IMR-90 (cell line): ENCODE measurements at regions not wholly inside any gene's neighbourhood (a gene's known extent, or its start where the extent isn't known, plus 50 kb on each side); places are given as distances from the start of the nearest gene placed in this dataset.

ENCODE experiments used
- ATAC-seq: fragments of 200-7000 bp; cut with Tn5 transposase; 2 replicates; pipeline ENCODE4 v1.9.1; 2020; ENCODE audit warnings: low read depth, mild to moderate bottlenecking, moderate library complexity
- BruUV-seq: library from RNA; stranded (reverse); fragments of 400-500 nt; replicated peaks from 2 replicates; lab custom pipeline; 2021; lab: Mats Ljungman, UMichigan
- CTCF ChIA-PET: fragments of 300-600 bp; formaldehyde crosslinking; extraction: SDS; loops from one replicate; lab custom pipeline; 2021; ENCODE audit warnings: antibody characterized with exemption; lab: Yijun Ruan, JAX
- POLR2A ChIA-PET: fragments of 300-600 bp; sonication (Branson Sonifier 250); formaldehyde crosslinking; loops from one replicate; lab custom pipeline; 2022; ENCODE audit warnings: antibody characterized with exemption; ENCODE audit not compliant: unreplicated experiment; lab: Charles Lee
- DNase-seq: peaks from one replicate; pipeline ENCODE4 v3.0.0; 2013
- H2AFZ ChIP-seq: replicated peaks from 2 replicates; pipeline ENCODE3; 2013; ENCODE audit warnings: low read length, mild to moderate bottlenecking; ENCODE audit not compliant: poor library complexity
- H2AK5ac ChIP-seq: 2 replicates; pipeline ENCODE4 v1.6.1; 2013; ENCODE audit warnings: low read depth, low read length, inconsistent platforms
- H2AK9ac ChIP-seq: replicated peaks from 2 replicates; pipeline ENCODE3; 2013; ENCODE audit warnings: mild to moderate bottlenecking, low read depth, low read length, moderate library complexity; ENCODE audit not compliant: poor library complexity
- H2BK120ac ChIP-seq: 2 replicates; pipeline ENCODE4 v1.6.1; 2013; ENCODE audit warnings: low read depth, low read length, inconsistent platforms
- H2BK15ac ChIP-seq: 3 replicates; pipeline ENCODE4 v1.6.1; 2013; ENCODE audit warnings: low read depth, low read length, inconsistent platforms
- H2BK20ac ChIP-seq: 2 replicates; pipeline ENCODE4 v1.6.1; 2013; ENCODE audit warnings: low read depth, mild to moderate bottlenecking, inconsistent platforms, low read length, moderate library complexity
- H2BK5ac ChIP-seq: 2 replicates; pipeline ENCODE4 v1.6.1; 2013; ENCODE audit warnings: mild to moderate bottlenecking, low read depth, low read length, inconsistent platforms; ENCODE audit not compliant: poor library complexity, severe bottlenecking
- H3K14ac ChIP-seq: replicated peaks from 2 replicates; pipeline ENCODE4 v1.6.1; 2013; ENCODE audit warnings: low read depth, low read length, inconsistent platforms
- H3K18ac ChIP-seq: 2 replicates; pipeline ENCODE4 v1.6.1; 2013; ENCODE audit warnings: low read depth, low read length, control low read depth
- H3K23ac ChIP-seq: 2 replicates; pipeline ENCODE4 v1.6.1; 2013; ENCODE audit warnings: low read depth, low read length, inconsistent platforms
- H3K27ac ChIP-seq: 2 replicates; pipeline ENCODE4 v1.5.1; 2013; ENCODE audit warnings: mild to moderate bottlenecking, control low read depth, low read length; ENCODE audit not compliant: insufficient read depth
- H3K27me3 ChIP-seq: 2 replicates; pipeline ENCODE4 v1.6.1; 2013; ENCODE audit warnings: low read length; ENCODE audit not compliant: control insufficient read depth, insufficient read depth
- H3K36me3 ChIP-seq: 2 replicates; pipeline ENCODE4 v1.6.1; 2013; ENCODE audit warnings: low read length, mixed read lengths; ENCODE audit not compliant: control insufficient read depth, insufficient read depth
- H3K4ac ChIP-seq: 2 replicates; pipeline ENCODE4 v1.6.1; 2013; ENCODE audit warnings: low read depth, low read length, inconsistent platforms
- H3K4me1 ChIP-seq: 2 replicates; pipeline ENCODE4 v1.6.1; 2013; ENCODE audit warnings: low read length, mixed read lengths; ENCODE audit not compliant: control insufficient read depth, insufficient read depth
- H3K4me2 ChIP-seq: 2 replicates; pipeline ENCODE4 v1.6.1; 2013; ENCODE audit warnings: low read depth, mild to moderate bottlenecking, control low read depth, low read length, moderate library complexity
- H3K4me3 ChIP-seq: 2 replicates; pipeline ENCODE4 v1.5.1; 2013; ENCODE audit warnings: low read depth, mild to moderate bottlenecking, control low read depth, low read length, moderate library complexity; ENCODE audit not compliant: insufficient read depth
- H3K56ac ChIP-seq: 2 replicates; pipeline ENCODE4 v1.6.1; 2013; ENCODE audit warnings: low read length, inconsistent platforms; ENCODE audit not compliant: insufficient read depth; ENCODE audit errors: extremely low read depth
- H3K79me1 ChIP-seq, 2 experiments: 2 replicates each; pipeline ENCODE4 v1.6.1; 2013; ENCODE audit warnings: low read length in 2 of 2, inconsistent platforms in 1 of 2, low read depth in 1 of 2
- H3K9ac ChIP-seq: 2 replicates; pipeline ENCODE4 v1.6.1; 2013; ENCODE audit warnings: low read depth, low read length, control low read depth
- H3K9me1 ChIP-seq: 2 replicates; pipeline ENCODE4 v1.6.1; 2013; ENCODE audit warnings: low read length, inconsistent platforms; ENCODE audit not compliant: insufficient read depth
- H3K9me3 ChIP-seq: 2 replicates; pipeline ENCODE4 v1.6.1; 2013; ENCODE audit warnings: low read length; ENCODE audit not compliant: control insufficient read depth, insufficient read depth
- H4K20me1 ChIP-seq: 2 replicates; pipeline ENCODE4 v1.6.1; 2013; ENCODE audit warnings: low read length, inconsistent platforms; ENCODE audit not compliant: insufficient read depth
- H4K5ac ChIP-seq: 2 replicates; pipeline ENCODE4 v1.6.1; 2013; ENCODE audit warnings: mild to moderate bottlenecking, low read depth, low read length, control low read depth
- H4K8ac ChIP-seq, 2 experiments: 2 replicates each; pipeline ENCODE4 v1.6.1; 2013; ENCODE audit warnings: low read depth in 2 of 2, low read length in 2 of 2, control low read depth in 1 of 2, inconsistent platforms in 1 of 2
- H4K91ac ChIP-seq: 2 replicates; pipeline ENCODE4 v1.6.1; 2013; ENCODE audit warnings: low read depth, low read length, inconsistent platforms; ENCODE audit not compliant: insufficient read depth
- CHD1 ChIP-seq: IDR thresholded peaks from 2 replicates; pipeline ENCODE4 v1.6.1; 2012; ENCODE audit warnings: low read depth, low read length, improper control_type of control experiment
- CTCF ChIP-seq: conservative IDR thresholded peaks from 2 replicates; pipeline ENCODE4 v1.5.1; 2012; ENCODE audit warnings: mild to moderate bottlenecking, low read depth, low read length, improper control_type of control experiment
- ELK1 ChIP-seq: fragments of 150-350 bp; IDR thresholded peaks from 2 replicates; pipeline ENCODE4 v1.6.1; 2016; ENCODE audit warnings: low read depth, mild to moderate bottlenecking, low read length, moderate library complexity, borderline replicate concordance
- FOS ChIP-seq: fragments of 150-350 bp; IDR thresholded peaks from 2 replicates; pipeline ENCODE4 v1.6.1; 2016; ENCODE audit warnings: low read depth, low read length
- MAFK ChIP-seq: IDR thresholded peaks from 2 replicates; pipeline ENCODE4 v1.6.1; 2012; ENCODE audit warnings: low read depth, low read length, improper control_type of control experiment
- NFE2L2 ChIP-seq: fragments of 150-350 bp; IDR thresholded peaks from 2 replicates; pipeline ENCODE4 v1.6.1; 2016; ENCODE audit warnings: low read depth, mild to moderate bottlenecking, low read length
- POLR2A ChIP-seq: IDR thresholded peaks from 2 replicates; pipeline ENCODE4 v1.6.1; 2012; ENCODE audit warnings: mild to moderate bottlenecking, low read depth, low read length
- RFX5 ChIP-seq: IDR thresholded peaks from 2 replicates; pipeline ENCODE4 v1.8.0; 2012; ENCODE audit warnings: low read depth, mild to moderate bottlenecking, low read length, moderate library complexity
- WGBS, 2 experiments: methylation state at CpG; one replicate each; pipeline versions ENCODE4 v1.1.5 to v1.1.7; 2013; ENCODE audit warnings: missing lambda C conversion rate in 2 of 2; ENCODE audit not compliant: insufficient read length in 1 of 2; ENCODE audit errors: extremely low coverage in 2 of 2; 5-methylcytosine and 5-hydroxymethylcytosine counted together
- dilution Hi-C: fragments of 300-500 bp; cut with HindIII; formaldehyde crosslinking; loops from one replicate; pipeline ENCODE4 v1.14.3; 2018; ENCODE audit warnings: low sequenced_read_pairs; ENCODE audit not compliant: unreplicated experiment
- in situ Hi-C: fragments of 300-500 bp; cut with MboI; formaldehyde crosslinking; loops from 3 replicates; pipeline ENCODE4 v1.14.3; 2019; ENCODE audit warnings: low sequenced_read_pairs, inconsistent platforms, mixed read lengths
- intact Hi-C: fragments of 100-400 bp; cut with micrococcal nuclease; formaldehyde crosslinking; loops from 2 replicates; pipeline ENCODE4 v1.10.0; 2022

- no peak for ATAC-seq
- POLR2A ChIA-PET: no interaction called here
Measured at GRCh38 chr4:94115687-94116086, 92.0 kb upstream of the SMARCAD1 start.

More at GRCh38 chr4:94115687-94116086, 92.0 kb upstream of the SMARCAD1 start:
- Histone ChIP-seq H3K18ac (no peak overlapping the region), H3K9me3 (no peaks in the 10 kb centered on the region), H3K14ac (no peak overlapping the region), H2AK9ac (no peak overlapping the region), H2BK120ac (no peak overlapping the region), H3K23ac (no peak overlapping the region), H3K79me1 (no peaks in the 10 kb centered on the region), H2BK20ac (no peak overlapping the region), H3K27ac (no peak overlapping the region), H2AFZ (no peak overlapping the region), H3K4me2 (no peak overlapping the region), H3K56ac (no peak overlapping the region), H4K91ac (no peak overlapping the region), H4K5ac (no peak overlapping the region), H3K36me3 (no peaks in the 10 kb centered on the region), H4K8ac (no peak overlapping the region), H3K9ac (no peak overlapping the region), H3K4ac (no peak overlapping the region), H2BK15ac (no peak overlapping the region), H2BK5ac (no peak overlapping the region), H3K4me3 (no peak overlapping the region), H4K20me1 (no peaks in the 10 kb centered on the region), H3K4me1 (no peaks in the 10 kb centered on the region), H3K9me1 (no peaks in the 10 kb centered on the region), H2AK5ac (no peak overlapping the region), H3K27me3 (no peaks in the 10 kb centered on the region)
- CTCF ChIA-PET: no interaction called here
- BruUV-seq: no TSS peak
- dilution Hi-C loops: no loop called here
- DNase-seq: no peak
- in situ Hi-C loops: no loop called here
- intact Hi-C loops: no loop called here
- TF ChIP-seq NFE2L2 (no peak), POLR2A (no peak), RFX5 (no peak), MAFK (no peak), ELK1 (no peak), CHD1 (no peak), CTCF (no peak), FOS (no peak)
- WGBS, 2 experiments: no CpG with 5 or more reads among the region's 2 CpGs
